HG03378 (cell line): ENCODE measurements at regions not wholly inside any gene's neighbourhood (a gene's known extent, or its start where the extent isn't known, plus 50 kb on each side); places are given as distances from the start of the nearest gene placed in this dataset.

ENCODE experiments used
- ATAC-seq: cut with Tn5 transposase; IDR thresholded peaks from one replicate; pipeline ENCODE4 v1.9.1; 2021; ENCODE audit warnings: mild to moderate bottlenecking, moderate library complexity; ENCODE audit not compliant: unreplicated experiment

- no peak for ATAC-seq
These were observed 79.9 kb upstream of the TAS2R1 start for GRCh38 chr5:9710069-9710468.

- no peak for ATAC-seq
These were observed 77.7 kb upstream of the TAS2R1 start for GRCh38 chr5:9707732-9708462.

GRCh38 chr5:9699681-9700080 is 69.5 kb upstream of the TAS2R1 start:
- no peak for ATAC-seq

GRCh38 chr5:9698841-9699240 is 68.7 kb upstream of the TAS2R1 start:
- no peak for ATAC-seq

- no peak for ATAC-seq
These were observed 68.1 kb upstream of the TAS2R1 start for GRCh38 chr5:9698125-9698826.

- ATAC-seq = no peak
These were observed 62.4 kb upstream of the TAS2R1 start for GRCh38 chr5:9692576-9692975.

GRCh38 chr5:9691261-9691660 is 61.1 kb upstream of the TAS2R1 start:
- no peak for ATAC-seq

- ATAC-seq = no peak
These were observed 60.6 kb upstream of the TAS2R1 start for GRCh38 chr5:9690751-9691150.

GRCh38 chr5:9686216-9686615 is 56.1 kb upstream of the TAS2R1 start:
- ATAC-seq = no peak

- ATAC-seq = no peak
These were observed 51.6 kb upstream of the TAS2R1 start for GRCh38 chr5:9681706-9682105.
